ENCODE measurements at regions not wholly inside any gene's neighbourhood (a gene's known extent, or its start where the extent isn't known, plus 50 kb on each side); places are given as distances from the start of the nearest gene placed in this dataset.

GRCh38 chr11:70636659-70637058 lies 238.3 kb downstream of the CTTN start:
- intact Hi-C loops (cut with micrococcal nuclease): no loop called here
- Mint-ChIP-seq H3K4me1 (no peaks in the 10 kb centered on the region), H3K9me3 (no peaks in the 10 kb centered on the region), H3K27ac (no peak overlapping the region), H3K27me3 (peaks cover 4% of the 10 kb centered on the region), H3K4me3 (no peak overlapping the region), H3K36me3 (ENCODE audit: low read depth) (no peaks in the 10 kb centered on the region)
- ChIA-PET POLR2A (no interaction called here), CTCF (no interaction called here)
- ATAC-seq (ENCODE audit: low read depth): no peak
- TF ChIP-seq CTCF (IDR thresholded peaks at IDR 0.05): no peak
- DNase-seq: no peak

- intact Hi-C loops (cut with micrococcal nuclease): no loop called here
- CTCF ChIA-PET: no interaction called here
- Mint-ChIP-seq H3K36me3 (ENCODE audit: low read depth) (no peaks in the 10 kb centered on the region), H3K27ac (no peak overlapping the region), H3K27me3 (peaks cover 6% of the 10 kb centered on the region), H3K9me3 (no peaks in the 10 kb centered on the region), H3K4me1 (no peaks in the 10 kb centered on the region), H3K4me3 (no peak overlapping the region)
- DNase-seq: no peak
- no peak for ATAC-seq (ENCODE audit: low read depth)
- POLR2A ChIA-PET: no interaction called here
- TF ChIP-seq CTCF (IDR thresholded peaks at IDR 0.05): no peak
Observed at GRCh38 chr11:70637186-70637800, 239.0 kb downstream of the CTTN start.

- POLR2A ChIA-PET: no interaction called here
- CTCF ChIA-PET: no interaction called here
Observed at GRCh38 chr11:70637949-70638583, 239.7 kb downstream of the CTTN start.

GRCh38 chr11:70640408-70640807 lies 242.1 kb downstream of the CTTN start:
- Mint-ChIP-seq H3K9me3 (no peaks in the 10 kb centered on the region), H3K4me1 (no peaks in the 10 kb centered on the region), H3K27ac (no peak overlapping the region), H3K27me3 (peaks cover 7% of the 10 kb centered on the region), H3K4me3 (no peak overlapping the region), H3K36me3 (ENCODE audit: low read depth) (no peaks in the 10 kb centered on the region)
- ChIA-PET CTCF (no interaction called here), POLR2A (no interaction called here)
- no peak for ATAC-seq (ENCODE audit: low read depth)
- no peak for TF ChIP-seq CTCF (IDR thresholded peaks at IDR 0.05)
- no peak for DNase-seq
- intact Hi-C loops (cut with micrococcal nuclease): no loop called here

More at GRCh38 chr11:70637949-70638583, 239.7 kb downstream of the CTTN start:
- Mint-ChIP-seq H3K27me3 (peaks cover 3% of the 10 kb centered on the region), H3K27ac (no peak overlapping the region), H3K4me3 (no peak overlapping the region), H3K36me3 (ENCODE audit: low read depth) (no peaks in the 10 kb centered on the region), H3K4me1 (no peaks in the 10 kb centered on the region), H3K9me3 (no peaks in the 10 kb centered on the region)
- no peak for TF ChIP-seq CTCF (IDR thresholded peaks at IDR 0.05)
- DNase-seq (no peak), ATAC-seq (ENCODE audit: low read depth) (no peak)
- intact Hi-C loops (cut with micrococcal nuclease): no loop called here

GRCh38 chr11:70641369-70641768 lies 243.0 kb downstream of the CTTN start:
- ATAC-seq (ENCODE audit: low read depth): no peak
- CTCF ChIA-PET: no interaction called here

More at GRCh38 chr11:70641369-70641768, 243.0 kb downstream of the CTTN start:
- Mint-ChIP-seq H3K4me3 (no peak overlapping the region), H3K9me3 (no peaks in the 10 kb centered on the region), H3K36me3 (ENCODE audit: low read depth) (no peaks in the 10 kb centered on the region), H3K27ac (no peak overlapping the region), H3K4me1 (no peaks in the 10 kb centered on the region), H3K27me3 (peaks cover 9% of the 10 kb centered on the region)
- DNase-seq: no peak
- intact Hi-C loops (cut with micrococcal nuclease): no loop called here
- POLR2A ChIA-PET: no interaction called here
- TF ChIP-seq CTCF (IDR thresholded peaks at IDR 0.05): no peak
